Ureter (tissue), 1 donor: ENCODE measurements at regions not wholly inside any gene's neighbourhood (a gene's known extent, or its start where the extent isn't known, plus 50 kb on each side); places are given as distances from the start of the nearest gene placed in this dataset.

Source experiments
- DNase-seq: peaks from one replicate; pipeline ENCODE4 v3.0.0-alpha.2; 2020; ENCODE audit warnings: low spot score
- donor health status: DM: yes; HTN: yes; CAD: no.

DNA sequence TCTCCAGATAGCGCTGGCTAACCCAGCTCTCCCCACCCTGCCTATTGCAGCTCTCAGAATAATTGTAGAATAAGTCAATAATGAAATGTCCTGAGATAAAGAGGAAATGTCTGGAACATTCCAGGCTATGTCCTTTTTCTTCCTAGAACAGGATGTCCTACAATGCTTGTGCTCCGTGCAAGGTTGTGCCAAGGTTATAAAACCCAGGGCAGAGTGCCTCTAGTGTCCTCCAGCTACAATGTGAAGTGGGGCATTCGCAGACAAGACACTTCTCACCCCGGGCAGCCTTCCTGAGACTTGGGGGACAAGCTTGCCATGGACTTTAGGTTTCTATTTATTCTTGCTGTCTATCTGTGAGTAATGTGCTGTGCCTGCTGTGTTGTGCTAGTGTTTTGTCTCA, 900.6 kb downstream of the TUSC7 start:
- DNase-seq = no peak

DNA sequence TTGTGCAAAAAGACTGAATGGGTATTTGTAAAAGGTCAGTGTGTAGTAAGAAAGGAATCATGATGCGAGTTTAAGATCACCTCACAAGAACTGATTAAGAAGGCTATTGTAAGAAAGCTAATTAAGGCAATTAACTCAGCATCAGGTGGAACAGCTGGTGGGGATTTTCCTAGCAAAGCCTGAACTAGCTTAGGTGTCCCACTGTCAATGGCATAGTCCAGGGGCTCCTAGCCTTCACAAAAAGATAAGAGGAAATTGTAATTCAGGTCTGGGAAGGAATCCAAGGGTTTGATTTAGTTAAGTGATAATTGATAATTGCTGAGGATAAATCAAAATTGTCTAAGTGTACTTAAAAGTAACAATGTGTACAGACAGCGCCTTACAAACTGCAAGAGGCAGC, 901.6 kb downstream of the TUSC7 start:
- DNase-seq = no peak

DNA sequence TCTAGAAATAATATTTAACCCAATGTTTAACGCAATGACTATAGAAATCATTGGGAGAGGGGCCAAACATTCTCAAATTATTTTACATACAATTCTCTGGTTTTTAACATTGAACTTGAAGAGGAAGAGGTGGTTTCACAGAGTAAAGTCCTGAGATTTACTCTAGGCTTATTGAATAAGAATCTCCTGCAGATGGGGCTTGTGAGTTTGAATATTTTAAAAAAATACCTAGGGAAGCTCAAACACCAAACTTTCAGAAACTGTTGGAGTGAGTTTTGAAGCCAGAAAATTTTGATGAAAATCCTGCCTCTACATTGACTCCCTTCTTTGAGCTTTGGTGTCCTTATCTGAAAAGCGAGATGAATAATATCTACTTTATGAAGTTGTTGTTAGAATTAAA, 906.6 kb downstream of the TUSC7 start:
- no peak for DNase-seq

DNA sequence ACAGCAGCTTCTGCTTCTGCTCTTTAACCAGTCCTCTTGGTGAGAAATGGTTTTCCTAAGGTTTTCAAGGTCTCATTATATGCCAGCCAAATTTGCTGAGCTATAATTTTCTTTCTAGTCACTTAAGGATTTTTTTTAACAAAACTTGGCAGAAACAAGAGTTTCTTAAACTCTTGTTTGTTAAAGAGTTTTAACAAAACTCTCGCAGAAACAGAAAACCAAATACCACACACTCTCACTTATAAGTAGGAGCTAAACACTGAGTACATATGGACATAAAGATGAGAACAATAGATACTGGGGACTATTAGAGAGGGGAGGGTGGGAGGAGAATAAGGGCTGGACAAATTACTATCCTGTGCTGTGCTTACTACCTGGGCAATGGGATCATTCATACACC, 908.3 kb downstream of the TUSC7 start:
- DNase-seq = no peak

DNA sequence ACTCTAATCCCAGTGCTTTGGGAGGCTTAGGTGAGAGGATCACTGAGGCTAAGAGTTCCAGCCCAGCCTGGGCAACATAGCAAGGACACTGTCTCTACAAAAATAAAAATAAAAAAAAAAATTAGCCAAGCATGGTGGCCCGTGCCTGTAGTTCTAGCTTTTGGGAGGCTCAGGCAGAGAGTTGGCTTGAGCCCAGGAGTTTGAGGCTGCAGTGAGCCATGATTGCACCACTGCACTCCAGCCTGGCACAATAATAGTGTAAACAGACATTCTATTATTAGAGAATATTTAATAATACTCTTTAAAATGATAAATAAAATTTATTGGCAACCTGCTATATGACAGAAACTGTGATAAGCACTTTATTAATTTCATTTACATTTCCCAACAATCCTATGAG, 908.9 kb downstream of the TUSC7 start:
- DNase-seq = no peak

DNA sequence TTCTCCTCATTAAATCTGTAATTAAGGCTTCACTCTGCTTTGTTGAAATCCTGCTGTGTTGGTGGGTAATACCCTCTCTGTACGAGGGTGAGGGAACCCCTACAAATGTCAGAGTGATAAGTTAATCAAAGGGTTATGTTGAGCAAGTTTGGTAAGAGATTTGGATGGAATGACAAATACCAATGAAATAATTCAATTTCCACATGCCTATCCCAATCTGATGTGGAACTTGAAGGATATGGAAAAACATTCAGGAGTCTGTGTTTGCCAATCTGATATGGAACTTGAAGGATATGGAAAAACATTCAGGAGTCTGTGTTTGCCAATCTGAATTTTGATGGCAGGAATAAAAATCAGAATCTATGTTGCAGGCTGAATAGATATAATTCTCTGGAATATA, 910.2 kb downstream of the TUSC7 start:
- DNase-seq = no peak

DNA sequence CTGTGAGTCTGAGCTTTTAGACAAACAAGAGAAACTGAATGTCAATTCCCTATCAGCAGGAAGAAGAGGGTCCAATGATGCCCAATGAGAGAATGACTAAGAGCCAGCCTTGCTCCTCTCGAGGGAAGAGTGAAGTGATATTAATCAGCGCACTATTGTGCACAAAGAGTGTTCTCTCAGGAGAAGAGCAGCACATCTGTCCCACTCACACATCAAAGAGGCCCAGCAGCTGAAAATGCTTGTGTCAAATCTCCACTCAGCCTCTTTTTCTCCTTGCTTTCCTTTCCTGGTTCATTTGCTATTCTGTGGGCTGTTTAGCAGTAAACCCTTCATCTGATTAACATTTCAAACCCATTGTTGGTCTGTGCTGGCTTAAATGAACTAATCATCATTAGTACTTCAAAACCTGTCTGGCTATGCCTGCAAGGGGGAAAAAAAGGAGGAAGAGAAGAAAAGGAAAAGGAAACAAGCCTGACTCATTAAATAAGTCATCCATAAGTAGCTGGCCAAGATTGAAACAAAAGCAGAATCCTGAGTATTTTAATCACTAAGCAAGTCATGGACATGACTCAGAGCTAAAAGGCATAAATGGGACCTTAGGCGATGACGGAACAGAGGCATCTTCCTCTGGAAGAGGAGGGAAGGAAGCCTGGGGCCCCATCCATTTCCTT, 912.7 kb downstream of the TUSC7 start:
- no peak for DNase-seq

DNA sequence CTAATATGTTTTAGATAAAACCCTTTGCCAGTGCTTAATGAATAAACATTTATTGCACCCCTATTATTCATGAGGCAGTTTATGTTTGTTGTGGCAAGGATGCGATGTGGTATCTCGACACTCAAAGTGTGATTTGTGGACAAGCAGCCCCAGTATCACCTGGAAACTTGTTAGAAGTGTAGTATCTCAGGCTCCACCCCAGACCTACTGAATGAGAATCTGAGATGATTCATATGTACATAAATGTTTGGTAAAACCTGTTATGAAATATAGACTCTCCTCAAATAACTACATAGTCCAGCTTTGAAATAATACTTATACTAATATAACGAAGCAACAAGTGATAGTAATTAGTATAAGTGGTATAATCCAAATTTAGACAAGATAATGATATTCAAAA, 914.8 kb downstream of the TUSC7 start:
- no peak for DNase-seq

DNA sequence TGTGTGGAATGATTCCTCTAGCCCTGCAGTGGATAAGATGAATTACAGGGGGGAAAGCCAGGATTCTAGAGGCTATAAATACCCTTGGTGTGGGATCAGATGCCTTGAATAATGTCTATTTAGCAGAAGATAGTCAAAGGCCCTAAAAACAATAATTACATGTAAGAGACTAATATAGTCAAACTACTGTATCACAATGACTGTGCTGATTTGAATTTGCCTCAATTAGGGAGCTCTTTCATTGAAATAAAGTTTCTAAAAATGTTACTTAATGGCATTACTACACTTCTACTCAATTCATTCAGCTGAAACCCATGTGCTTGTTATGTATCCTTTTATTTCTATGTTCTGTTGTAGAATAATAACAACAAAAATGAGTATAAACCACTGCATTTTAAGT, 915.6 kb downstream of the TUSC7 start:
- DNase-seq = no peak

DNA sequence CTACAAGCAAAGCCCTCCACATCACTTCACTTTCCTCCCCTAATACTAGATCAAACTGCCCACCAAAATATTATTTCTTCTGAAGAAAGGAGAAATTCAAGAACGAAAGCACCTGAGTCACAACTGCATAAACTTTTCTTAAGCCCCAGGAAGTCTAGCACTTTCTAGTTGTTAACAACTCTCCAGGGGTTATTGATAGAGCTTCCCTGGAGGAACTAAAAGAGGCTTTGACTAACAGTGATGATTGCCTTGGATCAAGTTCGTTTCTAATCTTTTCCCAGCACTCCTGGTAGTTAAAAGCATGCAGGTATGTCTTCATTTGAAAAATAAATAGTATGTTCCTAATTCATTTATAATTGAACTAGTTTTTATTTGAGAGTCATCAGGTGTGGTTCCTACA, 917.0 kb downstream of the TUSC7 start:
- DNase-seq = no peak

DNA sequence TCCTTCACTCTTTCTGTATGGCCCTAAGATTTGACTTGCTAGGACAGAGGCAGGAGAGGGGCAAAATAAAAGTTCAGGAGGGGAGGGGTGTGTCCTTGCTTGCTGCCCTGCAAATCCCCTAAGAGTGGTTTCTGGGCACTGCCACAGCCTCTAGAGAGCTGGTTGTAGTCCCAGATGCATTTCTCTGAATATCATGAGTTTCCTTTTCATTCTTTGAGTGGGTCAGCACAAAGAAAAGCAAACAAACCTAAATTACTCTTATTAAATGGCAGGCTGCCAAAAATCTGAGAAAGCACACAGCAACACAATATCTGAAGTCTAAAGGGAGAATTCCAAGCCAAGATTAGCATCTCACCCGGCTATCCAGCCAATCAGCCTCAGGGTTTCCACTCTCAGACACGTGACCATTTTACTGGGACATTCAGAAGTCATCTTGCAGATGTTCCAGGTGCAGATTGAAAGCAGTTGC, 919.3 kb downstream of the TUSC7 start:
- DNase-seq = no peak

DNA sequence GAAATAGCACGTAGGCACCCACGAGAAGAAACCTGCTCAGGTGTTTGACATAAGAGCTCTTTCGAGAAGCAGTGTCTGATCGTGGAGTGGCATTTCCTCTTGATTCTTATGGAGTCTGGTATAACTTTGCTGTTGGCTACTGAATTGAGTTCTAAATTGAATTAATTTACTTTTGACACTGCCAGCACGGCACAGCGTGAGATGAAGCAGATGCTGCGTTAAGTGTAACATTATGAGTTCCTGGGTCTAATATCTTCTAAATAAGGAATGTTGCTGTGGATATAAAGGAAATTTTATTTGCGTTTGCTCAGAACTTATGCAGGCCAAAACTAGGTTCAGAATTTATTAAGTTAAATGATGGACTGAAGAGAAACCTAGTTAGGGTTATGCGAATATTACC, 919.9 kb downstream of the TUSC7 start:
- no peak for DNase-seq

DNA sequence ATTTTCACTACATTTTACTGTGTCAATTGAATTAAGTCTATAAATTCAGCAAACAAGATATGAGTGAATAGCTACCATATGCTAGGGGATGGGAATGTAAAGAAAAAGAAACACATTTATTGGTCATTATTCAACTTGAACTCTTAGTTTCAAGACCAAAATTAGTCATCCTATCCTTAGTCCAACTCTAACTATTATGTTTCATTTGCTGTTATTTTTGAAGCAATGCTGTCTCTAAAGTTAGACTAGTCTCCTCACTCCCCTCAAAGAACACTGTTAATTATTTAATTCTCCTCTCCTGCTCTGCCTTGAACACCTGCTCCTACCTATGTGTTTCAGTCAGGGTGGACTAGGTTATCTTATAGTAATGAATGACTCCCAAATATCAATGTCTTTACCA, 920.9 kb downstream of the TUSC7 start:
- DNase-seq = no peak

DNA sequence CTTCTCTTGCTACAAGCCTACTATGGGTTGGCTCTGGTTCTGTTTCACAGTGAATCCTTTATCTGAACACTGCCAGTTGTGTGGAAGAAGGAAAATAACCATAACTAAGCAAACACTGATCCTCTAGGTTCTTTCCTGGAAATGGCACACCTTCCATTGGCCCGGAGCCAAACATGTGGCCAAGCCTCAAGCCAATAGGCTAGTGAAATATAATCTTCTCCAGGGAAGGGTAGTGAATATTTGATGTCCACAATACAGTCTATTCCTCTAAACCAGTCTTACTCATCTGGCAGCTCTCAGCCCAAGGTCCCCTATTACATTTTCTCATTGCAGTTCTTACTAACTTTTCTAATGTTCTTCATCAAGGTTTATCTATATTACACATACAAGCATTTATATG, 921.3 kb downstream of the TUSC7 start:
- DNase-seq = no peak

DNA sequence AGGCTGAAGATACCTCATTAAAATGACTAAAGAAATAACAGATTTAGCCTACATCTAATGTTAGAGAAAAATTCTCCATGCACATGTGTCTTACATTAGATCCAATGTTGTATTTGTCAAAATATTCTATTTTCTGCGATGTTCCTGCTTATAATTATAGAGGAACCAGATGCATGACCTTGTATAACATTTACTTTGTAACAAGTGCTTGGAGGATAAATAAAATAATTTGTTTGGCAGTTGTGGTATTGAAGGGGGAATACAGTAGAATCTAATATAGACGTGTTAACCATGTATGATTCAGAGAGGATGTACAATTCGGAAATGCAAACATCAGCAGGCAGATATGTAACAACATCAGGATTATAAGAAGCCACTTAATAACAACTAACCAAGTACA, 922.2 kb downstream of the TUSC7 start:
- DNase-seq = no peak

DNA sequence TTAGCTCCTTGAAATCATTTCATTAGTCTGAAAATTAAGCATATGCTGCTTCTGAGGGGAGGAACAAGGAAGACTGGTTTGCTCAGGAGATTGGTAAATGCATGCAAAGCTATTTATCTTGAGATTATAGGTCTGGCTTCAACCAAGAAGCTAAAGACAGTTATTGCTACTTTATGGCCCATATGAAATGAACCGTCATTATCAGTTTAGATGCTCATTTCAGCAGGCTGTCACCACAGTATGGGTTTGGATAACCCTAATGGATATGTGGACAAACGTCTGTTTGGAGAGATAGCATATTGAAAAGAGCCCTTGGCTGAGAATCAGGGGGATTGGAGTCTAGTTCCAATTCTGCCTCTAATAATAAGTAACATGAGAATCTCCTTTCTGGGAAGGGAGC, 922.6 kb downstream of the TUSC7 start:
- DNase-seq = no peak

DNA sequence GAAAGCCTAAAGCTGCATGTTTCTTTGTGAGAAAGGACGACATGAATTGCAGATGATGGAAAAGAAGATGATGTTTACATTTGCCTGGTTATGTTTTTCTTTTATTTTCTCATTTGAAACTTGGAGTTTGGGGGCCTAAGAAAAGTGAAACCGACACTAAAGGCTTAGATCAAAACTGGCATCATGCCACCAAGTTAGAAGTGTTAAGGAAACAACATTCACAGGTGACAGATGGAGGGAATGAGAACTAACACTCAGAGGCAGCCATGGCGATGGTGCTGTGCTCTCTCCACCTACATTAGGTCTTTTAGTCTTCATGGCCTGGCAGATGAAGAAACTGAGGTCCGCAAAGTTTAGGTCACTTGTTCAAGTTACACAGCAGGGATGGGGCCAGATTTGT, 923.6 kb downstream of the TUSC7 start:
- DNase-seq = no peak

DNA sequence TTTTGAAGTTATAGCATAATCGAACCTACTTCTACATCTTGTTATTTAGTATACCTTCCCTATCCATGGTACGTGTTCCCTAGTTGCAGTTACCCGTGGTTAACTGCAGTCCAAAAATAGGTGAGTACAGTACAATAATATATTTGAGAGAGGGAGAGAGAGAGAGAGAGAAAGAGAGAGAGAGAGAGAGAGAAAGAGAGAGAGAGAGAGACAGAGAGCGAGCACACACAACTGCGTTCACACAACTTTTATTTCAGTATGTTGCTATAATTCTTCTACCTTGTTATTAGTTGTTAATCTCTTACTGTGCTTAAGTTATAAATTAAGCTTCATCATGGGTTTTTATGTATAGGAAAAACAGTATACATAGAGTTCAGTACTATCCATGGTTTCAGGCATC, 928.1 kb downstream of the TUSC7 start:
- DNase-seq = no peak

DNA sequence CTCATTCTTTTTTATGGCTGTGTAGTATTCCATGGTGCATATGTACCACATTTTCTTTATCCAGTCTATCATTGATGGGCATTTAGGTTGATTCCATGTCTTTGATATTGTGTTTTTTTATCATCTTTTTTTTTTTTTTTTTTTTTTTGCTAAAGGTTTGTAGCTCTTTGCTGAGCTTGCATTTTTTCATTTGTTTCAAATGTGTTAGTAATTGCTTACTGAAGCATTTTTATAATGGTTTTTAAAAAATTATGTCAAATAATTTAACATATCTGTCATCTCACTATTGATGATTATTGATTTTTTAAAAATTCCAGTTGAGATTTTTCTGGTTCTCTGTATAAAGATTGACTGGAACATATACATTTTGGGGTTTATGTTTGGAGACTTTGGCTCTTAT, 934.6 kb downstream of the TUSC7 start:
- DNase-seq = no peak

DNA sequence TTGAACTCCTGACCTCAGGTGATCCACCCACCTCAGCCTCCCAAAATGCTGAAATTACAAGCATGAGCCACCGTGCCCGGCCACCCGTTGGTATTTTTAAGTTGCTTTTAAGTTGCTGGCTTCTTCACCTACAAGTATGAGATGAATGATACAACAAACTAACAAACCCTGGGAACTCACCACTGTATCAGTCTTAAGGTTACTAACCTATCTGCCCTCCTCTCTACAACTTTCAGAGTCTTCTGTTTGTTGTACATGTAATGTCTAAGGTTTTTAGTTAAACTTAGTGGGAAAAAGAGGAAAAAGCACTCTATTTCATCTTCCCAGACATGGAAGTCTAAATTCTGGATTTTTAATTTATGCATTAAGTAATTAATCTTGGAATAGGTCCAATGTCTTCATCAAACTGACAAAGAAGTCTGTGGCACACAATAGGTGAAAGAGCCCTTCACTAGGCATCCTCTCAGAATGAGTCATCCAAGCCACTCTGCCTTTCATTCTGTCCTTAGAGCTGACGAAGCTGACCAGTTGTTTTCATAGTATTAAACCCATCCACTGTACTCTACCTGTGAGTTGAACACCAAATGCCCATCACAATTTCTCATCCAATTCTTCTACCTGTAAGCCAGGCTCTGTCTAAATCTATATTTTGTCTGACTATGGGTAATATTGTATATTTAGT, 936.1 kb downstream of the TUSC7 start:
- no peak for DNase-seq

DNA sequence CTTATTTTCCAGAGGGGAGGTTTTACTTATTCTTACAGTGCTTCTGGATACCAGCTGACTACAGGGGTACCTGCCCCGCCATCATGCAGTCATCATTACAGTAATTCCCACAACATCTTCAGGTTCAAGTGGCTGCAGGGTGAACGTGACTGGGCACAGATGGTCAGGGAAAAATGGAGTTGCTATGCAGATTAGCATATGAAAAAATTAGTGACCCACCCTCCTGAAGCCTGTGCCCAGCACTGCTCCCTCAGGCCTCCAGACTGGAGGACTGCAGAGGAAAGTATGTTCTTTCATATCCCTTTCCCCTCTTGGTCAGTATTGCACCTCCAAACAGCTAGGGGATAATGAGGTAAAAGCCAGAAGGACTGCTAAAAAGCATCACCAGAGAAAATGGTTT, 937.9 kb downstream of the TUSC7 start:
- no peak for DNase-seq

DNA sequence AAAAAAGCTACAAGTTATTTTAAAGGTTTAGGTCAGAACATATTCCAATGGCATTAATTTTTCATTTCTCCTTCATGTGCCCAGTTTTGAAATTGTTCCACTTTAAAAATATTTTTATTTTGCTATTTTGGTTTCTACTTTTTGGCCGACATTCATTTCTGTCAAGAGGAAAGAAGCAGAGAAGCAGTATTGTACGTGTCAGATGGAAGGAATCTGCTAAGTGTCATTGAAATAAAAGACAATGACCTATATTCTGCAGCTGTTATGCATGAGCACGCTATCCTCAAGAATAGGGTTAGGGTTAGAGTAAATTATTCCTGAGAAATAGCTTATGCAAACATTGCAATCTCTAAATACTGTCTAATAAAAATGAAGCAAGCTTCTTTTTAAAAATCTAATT, 941.7 kb downstream of the TUSC7 start:
- no peak for DNase-seq

DNA sequence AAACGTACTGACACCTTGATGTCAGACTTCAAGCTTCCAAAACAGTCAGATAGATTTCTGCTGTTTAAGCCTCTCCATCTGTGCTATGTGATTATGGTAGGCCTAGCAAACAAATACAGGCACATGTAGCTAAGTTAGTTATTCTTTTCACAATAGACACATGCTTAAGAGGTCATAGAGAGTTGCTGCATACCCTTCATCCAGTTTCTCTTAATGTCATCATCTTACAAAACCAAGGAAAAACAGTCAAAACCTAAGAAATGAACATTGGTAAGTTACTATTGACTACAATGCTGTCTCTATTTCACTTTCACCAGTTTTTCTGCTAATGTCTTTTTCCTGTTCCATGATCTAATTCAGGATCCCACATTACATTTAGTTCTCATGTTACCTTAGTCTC, 946.8 kb downstream of the TUSC7 start:
- no peak for DNase-seq

DNA sequence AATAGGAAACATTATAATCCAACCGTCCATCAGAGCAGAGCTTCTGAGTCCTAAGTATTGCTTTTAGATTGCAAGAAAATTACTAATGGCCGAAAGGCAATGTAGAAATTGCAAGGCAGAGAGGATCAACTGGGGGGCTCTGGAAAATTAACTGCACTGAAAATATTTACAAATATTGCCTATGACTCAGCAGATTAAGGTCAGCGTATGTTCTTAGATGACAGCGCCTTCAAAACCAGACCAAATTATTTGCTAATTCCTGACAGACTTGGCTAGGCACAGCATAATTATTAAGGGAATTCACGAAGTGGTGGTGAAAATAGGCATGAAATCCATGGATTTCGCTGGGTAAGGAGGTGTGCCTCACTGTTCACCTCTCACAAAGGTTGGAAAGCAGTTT, 947.7 kb downstream of the TUSC7 start:
- DNase-seq = no peak
